ENCODE measurements at regions not wholly inside any gene's neighbourhood (a gene's known extent, or its start where the extent isn't known, plus 50 kb on each side); places are given as distances from the start of the nearest gene placed in this dataset.

DNA sequence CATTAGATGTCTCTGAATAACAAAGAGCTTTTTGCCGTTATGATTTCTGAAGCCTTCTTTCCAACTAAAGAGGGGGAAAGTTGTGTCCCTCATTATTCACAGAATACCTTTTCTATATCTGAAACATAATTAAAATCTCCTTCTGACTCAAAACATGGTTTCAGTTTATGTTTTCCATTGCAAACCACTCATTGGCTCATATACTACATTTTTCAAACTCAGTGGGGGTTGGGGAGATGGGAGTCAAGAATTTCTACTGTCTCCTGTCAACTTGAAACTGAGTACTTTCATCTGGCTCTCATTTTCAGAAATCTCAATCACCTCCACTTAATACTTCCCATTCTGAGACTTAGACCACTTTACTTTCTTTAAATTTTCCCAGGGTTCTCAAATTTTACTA is 1839.5 kb upstream of the PCDH10 start:
- TF ChIP-seq, protein P1, sequence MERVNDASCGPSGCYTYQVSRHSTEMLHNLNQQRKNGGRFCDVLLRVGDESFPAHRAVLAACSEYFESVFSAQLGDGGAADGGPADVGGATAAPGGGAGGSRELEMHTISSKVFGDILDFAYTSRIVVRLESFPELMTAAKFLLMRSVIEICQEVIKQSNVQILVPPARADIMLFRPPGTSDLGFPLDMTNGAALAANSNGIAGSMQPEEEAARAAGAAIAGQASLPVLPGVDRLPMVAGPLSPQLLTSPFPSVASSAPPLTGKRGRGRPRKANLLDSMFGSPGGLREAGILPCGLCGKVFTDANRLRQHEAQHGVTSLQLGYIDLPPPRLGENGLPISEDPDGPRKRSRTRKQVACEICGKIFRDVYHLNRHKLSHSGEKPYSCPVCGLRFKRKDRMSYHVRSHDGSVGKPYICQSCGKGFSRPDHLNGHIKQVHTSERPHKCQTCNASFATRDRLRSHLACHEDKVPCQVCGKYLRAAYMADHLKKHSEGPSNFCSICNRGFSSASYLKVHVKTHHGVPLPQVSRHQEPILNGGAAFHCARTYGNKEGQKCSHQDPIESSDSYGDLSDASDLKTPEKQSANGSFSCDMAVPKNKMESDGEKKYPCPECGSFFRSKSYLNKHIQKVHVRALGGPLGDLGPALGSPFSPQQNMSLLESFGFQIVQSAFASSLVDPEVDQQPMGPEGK (CRISPR knock-in tag; IDR thresholded peaks at IDR 0.05; ENCODE audit: borderline replicate concordance), result no peak
- TF ChIP-seq CREB5 (CRISPR knock-in tag; IDR thresholded peaks at IDR 0.05; ENCODE audit: low read depth) (no peak), CSRNP3 (CRISPR knock-in tag; IDR thresholded peaks at IDR 0.05) (no peak), POU6F1 (CRISPR knock-in tag; IDR thresholded peaks at IDR 0.05; ENCODE audit: borderline replicate concordance, low read depth) (no peak)
- ATAC-seq, result no peak

DNA sequence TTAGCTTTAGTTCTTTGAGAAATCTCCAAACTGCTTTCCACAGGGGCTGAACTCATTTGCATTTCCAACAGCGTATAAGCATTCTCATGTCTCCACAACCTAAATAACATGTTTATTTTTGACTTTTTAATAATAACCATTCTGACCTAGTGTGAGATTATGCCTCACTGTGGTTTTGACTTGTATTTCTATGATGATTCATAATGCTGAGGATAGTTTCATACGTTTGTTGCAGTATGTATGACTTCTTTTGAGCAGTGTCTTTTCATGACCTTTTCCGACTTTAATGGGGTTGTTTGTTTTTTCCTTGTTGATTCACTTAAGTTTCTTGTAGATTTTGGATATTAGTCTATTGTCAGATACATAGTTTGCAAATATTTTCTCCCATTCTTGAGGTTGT is 1833.0 kb upstream of the PCDH10 start:
- ATAC-seq, result no peak
- TF ChIP-seq BACH2 (CRISPR knock-in tag; IDR thresholded peaks at IDR 0.05; ENCODE audit: borderline replicate concordance) (no peak), CREB5 (CRISPR knock-in tag; IDR thresholded peaks at IDR 0.05; ENCODE audit: low read depth) (no peak), RARB (CRISPR knock-in tag; IDR thresholded peaks at IDR 0.05) (no peak), ZC3H10 (CRISPR knock-in tag; IDR thresholded peaks at IDR 0.05) (no peak), ZNF565 (CRISPR knock-in tag; conservative IDR thresholded peaks at IDR 0.05; ENCODE audit: low read depth) (no peak)

- ATAC-seq, result no peak
- TF ChIP-seq SNAI2 (CRISPR knock-in tag; IDR thresholded peaks at IDR 0.05), result no peak
- no peak for TF ChIP-seq PPARA (CRISPR knock-in tag; IDR thresholded peaks at IDR 0.05; ENCODE audit: borderline replicate concordance)
- TF ChIP-seq ISL1 (CRISPR knock-in tag; IDR thresholded peaks at IDR 0.05), result no peak
- peak; percentile 19; the same call in 1 of the 2 replicates for TF ChIP-seq TCF4 (CRISPR knock-in tag; IDR thresholded peaks at IDR 0.05; ENCODE audit: borderline replicate concordance)
- TF ChIP-seq ZNF70 (CRISPR knock-in tag; IDR thresholded peaks at IDR 0.05), result no peak
Measured at GRCh38 chr4:131337936-131338335, 1811.2 kb upstream of the PCDH10 start.

- TF ChIP-seq, protein P1 (CRISPR knock-in tag; IDR thresholded peaks at IDR 0.05; ENCODE audit: borderline replicate concordance), result no peak
- TF ChIP-seq CREB5 (CRISPR knock-in tag; IDR thresholded peaks at IDR 0.05; ENCODE audit: low read depth), result no peak
- no peak for TF ChIP-seq ZFP30 (CRISPR knock-in tag; IDR thresholded peaks at IDR 0.05)
- TF ChIP-seq TOX (CRISPR knock-in tag; IDR thresholded peaks at IDR 0.05; ENCODE audit: borderline replicate concordance), result no peak
- no peak for TF ChIP-seq ISL1 (CRISPR knock-in tag; IDR thresholded peaks at IDR 0.05)
- no peak for TF ChIP-seq ZNF8 (CRISPR knock-in tag; IDR thresholded peaks at IDR 0.05)
- ATAC-seq, result no peak
Measured at GRCh38 chr4:131339137-131339536, 1810.0 kb upstream of the PCDH10 start.
